Liver (tissue), 8 donors: ENCODE measurements at regions not wholly inside any gene's neighbourhood (a gene's known extent, or its start where the extent isn't known, plus 50 kb on each side); places are given as distances from the start of the nearest gene placed in this dataset.

Experiments
- DNase-seq: peaks from one replicate; pipeline ENCODE4 v3.0.0-alpha.2; 2017; ENCODE audit warnings: low spot score
- H3K27ac ChIP-seq, 2 donors: one replicate each; pipeline ENCODE4 v1.7.0; 2013; ENCODE audit warnings: inconsistent platforms in 2 of 2, low read length in 2 of 2, control low read depth in 1 of 2, low read depth in 1 of 2, mild to moderate bottlenecking in 1 of 2
- H3K27me3 ChIP-seq, 4 donors: one replicate each; pipeline versions ENCODE4 v1.6.1 to v1.7.0; 2013; ENCODE audit warnings: low read length in 3 of 4, inconsistent platforms in 1 of 4, mild to moderate bottlenecking in 1 of 4, moderate library complexity in 1 of 4; ENCODE audit not compliant: control insufficient read depth in 4 of 4, insufficient read depth in 4 of 4
- H3K36me3 ChIP-seq, 4 donors: one replicate each; pipeline versions ENCODE4 v1.6.1 to v1.7.0; 2013; ENCODE audit warnings: low read length in 3 of 4, mild to moderate bottlenecking in 3 of 4, low read depth in 1 of 4, moderate library complexity in 1 of 4; ENCODE audit not compliant: control insufficient read depth in 4 of 4, insufficient read depth in 3 of 4
- H3K4me1 ChIP-seq, 4 donors: one replicate each; pipeline versions ENCODE4 v1.6.1 to v1.7.0; 2013; ENCODE audit warnings: low read length in 3 of 4, mild to moderate bottlenecking in 3 of 4, moderate library complexity in 1 of 4; ENCODE audit not compliant: control insufficient read depth in 4 of 4, insufficient read depth in 4 of 4
- H3K4me3 ChIP-seq, 3 donors: one replicate each; pipeline versions ENCODE4 v1.6.1 to v1.7.0; 2013; ENCODE audit warnings: low read length in 3 of 3, control low read depth in 1 of 3, low read depth in 1 of 3, mild to moderate bottlenecking in 1 of 3
- H3K9ac ChIP-seq, 2 donors: one replicate each; pipeline ENCODE4 v1.7.0; 2013; ENCODE audit warnings: low read length in 2 of 2, mild to moderate bottlenecking in 2 of 2, moderate library complexity in 2 of 2, control low read depth in 1 of 2, low read depth in 1 of 2
- H3K9me3 ChIP-seq, 4 donors: one replicate each; pipeline versions ENCODE4 v1.6.1 to v1.7.0; 2013; ENCODE audit warnings: low read length in 3 of 4; ENCODE audit not compliant: control insufficient read depth in 4 of 4
- CTCF ChIP-seq: fragments of 150-350 bp; IDR thresholded peaks from 2 replicates; pipeline ENCODE4 v1.5.1; 2017; ENCODE audit warnings: improper control_type of control experiment, low read depth, low read length; ENCODE audit not compliant: missing input control
- EGR1 ChIP-seq, 2 donors: IDR thresholded peaks; 2 replicates each; pipeline ENCODE4 v1.6.1; 2016 to 2018; ENCODE audit warnings: antibody characterized with exemption in 2 of 2, low read depth in 2 of 2
- FOXA2 ChIP-seq: IDR thresholded peaks from 2 replicates; pipeline ENCODE4 v1.6.1; 2016; ENCODE audit warnings: antibody characterized with exemption
- JUND ChIP-seq, 2 donors: IDR thresholded peaks; 2 replicates each; pipeline ENCODE4 v1.6.1; 2016; ENCODE audit warnings: antibody characterized with exemption in 2 of 2
- RAD21 ChIP-seq, 2 donors: IDR thresholded peaks; 2 replicates each; pipeline ENCODE4 v1.6.1; 2016; ENCODE audit warnings: antibody characterized with exemption in 2 of 2, mild to moderate bottlenecking in 2 of 2
- REST ChIP-seq: IDR thresholded peaks from 2 replicates; pipeline ENCODE4 v1.6.1; 2016; ENCODE audit warnings: antibody characterized with exemption, mild to moderate bottlenecking
- RXRA ChIP-seq, 2 donors: IDR thresholded peaks; 2 replicates each; pipeline ENCODE4 v1.6.1; 2017 to 2018; ENCODE audit warnings: antibody characterized with exemption in 2 of 2, mild to moderate bottlenecking in 1 of 2
- WGBS: extraction: QIAGEN DNeasy Blood & Tissue Kit; methylation state at CpG from one replicate; pipeline ENCODE4 v1.1.7; 2013; 5-methylcytosine and 5-hydroxymethylcytosine counted together
- TF ChIP-seq, protein P1 (sequence below): IDR thresholded peaks from 2 replicates; pipeline ENCODE4 v1.6.1; 2016; ENCODE audit warnings: antibody characterized with exemption
- donor health status: healthy.
- donor health status: healthy.
- donor health status: healthy.
- donor health status: healthy.
- donor health status: healthy.

- no peak for TF ChIP-seq CTCF
These were observed 154.3 kb downstream of the HMHB1 start (continued) for GRCh38 chr5:143966280-143966679.

DNA sequence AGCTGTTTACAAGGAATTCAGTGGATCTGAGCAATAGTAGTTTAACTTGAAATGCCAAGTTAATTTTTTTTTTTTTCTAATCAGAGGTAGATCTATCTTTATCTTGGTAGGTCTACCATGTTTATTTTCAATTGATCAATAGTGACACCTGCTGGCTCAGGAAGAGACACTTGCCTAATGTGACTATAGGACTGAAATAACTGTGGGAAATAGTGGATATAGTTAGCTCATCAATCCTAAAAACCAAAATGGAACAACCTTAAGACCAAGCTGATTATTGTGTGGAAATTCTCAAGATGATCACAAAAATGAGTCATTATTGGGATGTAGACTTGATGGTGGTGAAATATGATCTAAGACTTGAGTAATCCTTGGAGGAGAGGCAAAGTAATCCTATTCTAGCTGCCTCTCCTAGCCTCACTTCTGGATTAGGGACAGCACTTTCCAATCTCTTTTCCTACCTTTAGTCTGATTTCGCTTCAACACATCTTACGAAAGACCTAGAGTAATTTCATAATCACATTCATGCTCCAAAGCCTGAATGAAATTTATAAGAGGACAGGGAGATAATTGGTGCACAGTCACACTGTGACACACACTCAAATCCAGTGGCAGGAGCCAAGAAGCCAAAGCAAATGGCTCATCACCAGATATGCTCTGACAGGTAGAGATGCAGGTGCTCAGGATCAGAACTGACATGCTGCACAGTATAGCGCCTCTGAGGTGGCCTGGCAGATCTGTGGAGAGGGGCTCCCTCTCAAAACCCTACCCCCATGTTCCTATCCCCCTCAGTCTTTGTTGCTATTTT, 156.3 kb downstream of the HMHB1 start:
- H3K27me3 ChIP-seq: no peaks in the 10 kb centered on the region
- no peak for DNase-seq
- H3K9me3 ChIP-seq: no peaks in the 10 kb centered on the region
- peak; percentile 28 for TF ChIP-seq CTCF
- TF ChIP-seq EGR1 (IDR thresholded peaks at IDR 0.05; ENCODE audit: low read depth in 2 of 2): no peak
- TF ChIP-seq RAD21 (IDR thresholded peaks at IDR 0.05): peak; percentile 63 to 64
- no peaks in the 10 kb centered on the region for H3K4me1 ChIP-seq
- H3K36me3 ChIP-seq: no peaks in the 10 kb centered on the region
- no peak overlapping the region for H3K4me3 ChIP-seq
- WGBS: 82% methylated on average over 3 of the region's 3 CpGs
- no peak overlapping the region for H3K9ac ChIP-seq
- H3K27ac ChIP-seq: no peak overlapping the region

GRCh38 chr5:143970159-143970558, 158.2 kb downstream of the HMHB1 start:
- Histone ChIP-seq H3K36me3 (no peaks in the 10 kb centered on the region), H3K27me3 (no peaks in the 10 kb centered on the region), H3K9me3 (no peaks in the 10 kb centered on the region), H3K9ac (no peak overlapping the region), H3K27ac (no peak overlapping the region), H3K4me3 (no peak overlapping the region), H3K4me1 (no peaks in the 10 kb centered on the region)
- 85% methylated on average over 3 of the region's 3 CpGs for WGBS
- TF ChIP-seq, protein P1, sequence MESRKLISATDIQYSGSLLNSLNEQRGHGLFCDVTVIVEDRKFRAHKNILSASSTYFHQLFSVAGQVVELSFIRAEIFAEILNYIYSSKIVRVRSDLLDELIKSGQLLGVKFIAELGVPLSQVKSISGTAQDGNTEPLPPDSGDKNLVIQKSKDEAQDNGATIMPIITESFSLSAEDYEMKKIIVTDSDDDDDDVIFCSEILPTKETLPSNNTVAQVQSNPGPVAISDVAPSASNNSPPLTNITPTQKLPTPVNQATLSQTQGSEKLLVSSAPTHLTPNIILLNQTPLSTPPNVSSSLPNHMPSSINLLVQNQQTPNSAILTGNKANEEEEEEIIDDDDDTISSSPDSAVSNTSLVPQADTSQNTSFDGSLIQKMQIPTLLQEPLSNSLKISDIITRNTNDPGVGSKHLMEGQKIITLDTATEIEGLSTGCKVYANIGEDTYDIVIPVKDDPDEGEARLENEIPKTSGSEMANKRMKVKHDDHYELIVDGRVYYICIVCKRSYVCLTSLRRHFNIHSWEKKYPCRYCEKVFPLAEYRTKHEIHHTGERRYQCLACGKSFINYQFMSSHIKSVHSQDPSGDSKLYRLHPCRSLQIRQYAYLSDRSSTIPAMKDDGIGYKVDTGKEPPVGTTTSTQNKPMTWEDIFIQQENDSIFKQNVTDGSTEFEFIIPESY: no peak
- TF ChIP-seq RAD21 (IDR thresholded peaks at IDR 0.05) (no peak), REST (no peak), FOXA2 (no peak), JUND (IDR thresholded peaks at IDR 0.05) (no peak), RXRA (IDR thresholded peaks at IDR 0.05) (no peak), CTCF (no peak)
- DNase-seq: no peak
